ENCODE measurements at regions not wholly inside any gene's neighbourhood (a gene's known extent, or its start where the extent isn't known, plus 50 kb on each side); places are given as distances from the start of the nearest gene placed in this dataset.
"Not testable (repeated sequence)": the region's sequence is repeated elsewhere in the genome, so short reads cannot be mapped to it uniquely, and the experiment has no call there.

DNA sequence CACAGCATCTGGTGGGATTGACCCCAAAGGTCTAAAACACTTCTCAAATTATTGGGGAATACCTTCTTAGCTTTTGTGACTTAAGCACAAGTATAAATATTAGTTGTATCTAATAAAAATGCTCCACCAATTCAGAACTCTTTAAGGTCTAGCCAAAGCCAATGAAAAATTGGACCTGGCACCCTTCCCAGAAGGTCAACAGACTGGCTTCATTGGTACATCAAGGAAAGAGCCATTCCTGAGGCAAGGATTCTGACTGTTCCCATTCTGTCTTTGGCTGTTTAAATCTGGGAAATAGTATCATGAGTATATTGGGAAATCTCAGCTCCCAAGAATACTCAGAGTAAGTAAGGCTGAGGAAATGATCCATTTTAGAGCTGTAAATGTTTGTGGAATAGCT is 153.0 kb upstream of the TRPC5 start:
- Histone ChIP-seq H3K36me3 (replicated peaks in 1 of 2; ENCODE audit: insufficient read depth in 1 of 2, low read depth in 2 of 2) (no peaks in the 10 kb centered on the region), H3K4me3 (no peak overlapping the region), H3K4me1 (no peaks in the 10 kb centered on the region), H3K9me3 (no peaks in the 10 kb centered on the region), H3K27me3 (no peaks in the 10 kb centered on the region), H3K27ac (no peak overlapping the region)
- no peak for ATAC-seq
- TF ChIP-seq, protein P1, sequence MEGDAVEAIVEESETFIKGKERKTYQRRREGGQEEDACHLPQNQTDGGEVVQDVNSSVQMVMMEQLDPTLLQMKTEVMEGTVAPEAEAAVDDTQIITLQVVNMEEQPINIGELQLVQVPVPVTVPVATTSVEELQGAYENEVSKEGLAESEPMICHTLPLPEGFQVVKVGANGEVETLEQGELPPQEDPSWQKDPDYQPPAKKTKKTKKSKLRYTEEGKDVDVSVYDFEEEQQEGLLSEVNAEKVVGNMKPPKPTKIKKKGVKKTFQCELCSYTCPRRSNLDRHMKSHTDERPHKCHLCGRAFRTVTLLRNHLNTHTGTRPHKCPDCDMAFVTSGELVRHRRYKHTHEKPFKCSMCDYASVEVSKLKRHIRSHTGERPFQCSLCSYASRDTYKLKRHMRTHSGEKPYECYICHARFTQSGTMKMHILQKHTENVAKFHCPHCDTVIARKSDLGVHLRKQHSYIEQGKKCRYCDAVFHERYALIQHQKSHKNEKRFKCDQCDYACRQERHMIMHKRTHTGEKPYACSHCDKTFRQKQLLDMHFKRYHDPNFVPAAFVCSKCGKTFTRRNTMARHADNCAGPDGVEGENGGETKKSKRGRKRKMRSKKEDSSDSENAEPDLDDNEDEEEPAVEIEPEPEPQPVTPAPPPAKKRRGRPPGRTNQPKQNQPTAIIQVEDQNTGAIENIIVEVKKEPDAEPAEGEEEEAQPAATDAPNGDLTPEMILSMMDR (IDR thresholded peaks at IDR 0.05) = no peak
- no peak for TF ChIP-seq POLR2A (IDR thresholded peaks at IDR 0.05)
- intact Hi-C loops (cut with DNase I) = no loop called here
- peak; percentile 9 to 43 (median 23) for DNase-seq

DNA sequence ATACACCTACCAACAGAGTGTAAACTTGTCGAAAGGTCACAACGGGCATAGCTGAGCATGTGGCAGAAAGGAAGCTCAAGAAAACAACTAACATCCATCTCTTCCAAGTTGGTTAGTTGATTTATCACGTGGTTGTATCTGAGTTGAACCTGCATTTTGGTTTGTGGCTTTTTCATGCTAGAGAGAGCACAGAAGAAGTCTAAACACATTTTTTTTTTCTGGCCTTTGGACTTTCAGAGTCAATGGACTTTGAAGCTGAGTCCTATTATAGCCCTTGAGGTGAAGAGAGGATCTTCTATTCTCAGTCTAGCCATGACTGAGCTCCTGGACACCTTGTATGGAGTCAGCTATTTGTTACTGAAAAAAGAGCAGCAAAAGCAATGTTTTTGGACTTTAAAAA is 150.6 kb upstream of the TRPC5 start:
- H3K27me3 ChIP-seq = no peaks in the 10 kb centered on the region
- TF ChIP-seq, protein P1 (IDR thresholded peaks at IDR 0.05) = no peak
- TF ChIP-seq POLR2A (IDR thresholded peaks at IDR 0.05) = no peak
- no peak for DNase-seq
- intact Hi-C loops (cut with DNase I) = no loop called here
- no peak for ATAC-seq
- H3K36me3 ChIP-seq (replicated peaks in 1 of 2; ENCODE audit: insufficient read depth in 1 of 2, low read depth in 2 of 2) = no peaks in the 10 kb centered on the region
- H3K4me1 ChIP-seq = no peaks in the 10 kb centered on the region
- H3K27ac ChIP-seq = no peak overlapping the region
- H3K9me3 ChIP-seq = no peaks in the 10 kb centered on the region
- WGBS, 2 donors = 49 to 57% methylated on average over 3 of the region's 3 CpGs
- H3K4me3 ChIP-seq = no peak overlapping the region

DNA sequence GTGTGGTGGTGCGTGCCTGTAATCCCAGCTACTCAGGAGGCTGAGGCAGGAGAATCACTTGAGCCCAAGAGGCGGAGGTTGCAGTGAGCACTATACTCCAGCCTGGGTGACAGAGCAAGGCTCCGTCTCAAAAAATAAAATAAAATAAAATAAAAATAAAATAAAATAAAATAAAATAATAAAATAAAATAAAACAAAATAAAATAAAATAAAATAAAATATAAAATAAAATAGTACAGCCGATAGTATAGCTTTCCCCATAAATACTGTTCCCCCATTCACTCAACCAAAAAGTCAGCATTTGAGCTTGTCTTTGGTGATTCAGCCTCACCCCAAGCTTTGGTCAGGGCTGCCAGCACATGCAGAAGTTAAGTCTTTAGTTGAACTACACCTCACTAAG is 144.2 kb upstream of the TRPC5 start:
- H3K4me1 ChIP-seq; intact Hi-C loops (cut with DNase I); ATAC-seq; H3K27ac ChIP-seq; H3K4me3 ChIP-seq; H3K36me3 ChIP-seq (replicated peaks in 1 of 2; ENCODE audit: insufficient read depth in 1 of 2, low read depth in 2 of 2); H3K9me3 ChIP-seq; DNase-seq; H3K27me3 ChIP-seq: not testable (repeated sequence)
- 94 to 100% methylated on average over 3 to 4 of the region's 4 CpGs for WGBS, 2 donors

DNA sequence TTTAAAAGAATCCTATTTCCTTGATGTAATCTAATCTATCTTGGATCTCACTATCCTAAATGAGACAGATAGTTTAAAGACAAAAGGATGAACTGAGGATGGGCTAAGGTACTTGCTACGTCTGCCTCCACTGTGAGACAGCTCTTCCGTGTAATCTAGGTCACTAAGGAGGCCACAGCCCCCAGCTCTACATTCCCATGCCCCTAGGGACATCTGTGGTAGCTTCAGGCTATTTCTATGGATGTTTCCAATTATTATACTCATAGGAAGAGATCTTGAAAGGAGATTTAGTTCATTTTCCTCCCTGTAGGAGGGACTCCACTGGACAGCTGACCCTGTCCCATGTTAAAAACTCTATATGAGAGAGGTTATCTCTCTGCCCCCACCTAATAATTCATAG is 140.8 kb upstream of the TRPC5 start:
- Histone ChIP-seq H3K27me3 (no peaks in the 10 kb centered on the region), H3K4me1 (no peaks in the 10 kb centered on the region), H3K9me3 (no peaks in the 10 kb centered on the region), H3K27ac (no peak overlapping the region), H3K4me3 (no peak overlapping the region), H3K36me3 (replicated peaks in 1 of 2; ENCODE audit: insufficient read depth in 1 of 2, low read depth in 2 of 2) (no peaks in the 10 kb centered on the region)
- intact Hi-C loops (cut with DNase I) = no loop called here
- DNase-seq = no peak
- no peak for ATAC-seq
- TF ChIP-seq, protein P1 (IDR thresholded peaks at IDR 0.05) = no peak
- no peak for TF ChIP-seq POLR2A (IDR thresholded peaks at IDR 0.05)
- 25 to 59% methylated on average over 2 of the region's 2 CpGs for WGBS, 2 donors

DNA sequence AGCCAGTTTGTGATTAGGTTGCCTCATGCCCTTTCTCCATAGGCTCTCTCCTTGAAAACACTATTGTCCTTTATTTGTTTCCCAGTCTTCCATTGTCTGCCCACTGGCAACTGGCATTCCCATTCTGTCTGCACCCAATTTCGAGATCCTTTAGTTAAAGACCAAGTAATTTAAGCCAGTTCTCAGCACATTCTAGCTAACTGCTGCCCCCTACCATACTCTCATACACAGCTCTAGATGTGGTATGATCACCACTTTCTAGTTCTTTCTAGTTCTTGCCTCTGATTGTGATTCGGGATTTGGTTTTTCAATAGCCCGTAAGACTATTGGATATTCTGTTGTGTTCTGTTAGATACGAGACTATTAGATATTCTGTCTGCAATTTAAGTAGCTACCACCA is 135.8 kb upstream of the TRPC5 start:
- no peak overlapping the region for H3K4me3 ChIP-seq
- ATAC-seq (no peak), DNase-seq (no peak)
- no peaks in the 10 kb centered on the region for H3K36me3 ChIP-seq (replicated peaks in 1 of 2; ENCODE audit: insufficient read depth in 1 of 2, low read depth in 2 of 2)
- no peak overlapping the region for H3K27ac ChIP-seq
- no peaks in the 10 kb centered on the region for H3K27me3 ChIP-seq
- intact Hi-C loops (cut with DNase I) = no loop called here
- no peak for TF ChIP-seq POLR2A (IDR thresholded peaks at IDR 0.05)
- TF ChIP-seq, protein P1 (IDR thresholded peaks at IDR 0.05) = no peak
- H3K9me3 ChIP-seq = no peaks in the 10 kb centered on the region
- 65 to 70% methylated on average over 2 to 4 of the region's 4 CpGs for WGBS, 2 donors
- H3K4me1 ChIP-seq = no peaks in the 10 kb centered on the region
